ENCODE measurements at regions not wholly inside any gene's neighbourhood (a gene's known extent, or its start where the extent isn't known, plus 50 kb on each side); places are given as distances from the start of the nearest gene placed in this dataset.

- Mint-ChIP-seq H3K9me3 (ENCODE audit: unreplicated experiment) (peaks cover 10% of the 10 kb centered on the region), H3K27ac (ENCODE audit: unreplicated experiment) (no peak overlapping the region), H3K4me3 (ENCODE audit: unreplicated experiment) (no peak overlapping the region), H3K36me3 (ENCODE audit: unreplicated experiment) (no peaks in the 10 kb centered on the region), H3K27me3 (ENCODE audit: unreplicated experiment) (peaks cover 5% of the 10 kb centered on the region), H3K4me1 (ENCODE audit: low read depth, unreplicated experiment) (no peaks in the 10 kb centered on the region)
- TF ChIP-seq, protein P1, sequence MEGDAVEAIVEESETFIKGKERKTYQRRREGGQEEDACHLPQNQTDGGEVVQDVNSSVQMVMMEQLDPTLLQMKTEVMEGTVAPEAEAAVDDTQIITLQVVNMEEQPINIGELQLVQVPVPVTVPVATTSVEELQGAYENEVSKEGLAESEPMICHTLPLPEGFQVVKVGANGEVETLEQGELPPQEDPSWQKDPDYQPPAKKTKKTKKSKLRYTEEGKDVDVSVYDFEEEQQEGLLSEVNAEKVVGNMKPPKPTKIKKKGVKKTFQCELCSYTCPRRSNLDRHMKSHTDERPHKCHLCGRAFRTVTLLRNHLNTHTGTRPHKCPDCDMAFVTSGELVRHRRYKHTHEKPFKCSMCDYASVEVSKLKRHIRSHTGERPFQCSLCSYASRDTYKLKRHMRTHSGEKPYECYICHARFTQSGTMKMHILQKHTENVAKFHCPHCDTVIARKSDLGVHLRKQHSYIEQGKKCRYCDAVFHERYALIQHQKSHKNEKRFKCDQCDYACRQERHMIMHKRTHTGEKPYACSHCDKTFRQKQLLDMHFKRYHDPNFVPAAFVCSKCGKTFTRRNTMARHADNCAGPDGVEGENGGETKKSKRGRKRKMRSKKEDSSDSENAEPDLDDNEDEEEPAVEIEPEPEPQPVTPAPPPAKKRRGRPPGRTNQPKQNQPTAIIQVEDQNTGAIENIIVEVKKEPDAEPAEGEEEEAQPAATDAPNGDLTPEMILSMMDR (IDR thresholded peaks at IDR 0.05; ENCODE audit: partially characterized antibody, unreplicated experiment): no peak
- no peak for DNase-seq
Measured at GRCh38 chr14:104367866-104368750, 211.5 kb upstream of the C14orf180 start.

DNA sequence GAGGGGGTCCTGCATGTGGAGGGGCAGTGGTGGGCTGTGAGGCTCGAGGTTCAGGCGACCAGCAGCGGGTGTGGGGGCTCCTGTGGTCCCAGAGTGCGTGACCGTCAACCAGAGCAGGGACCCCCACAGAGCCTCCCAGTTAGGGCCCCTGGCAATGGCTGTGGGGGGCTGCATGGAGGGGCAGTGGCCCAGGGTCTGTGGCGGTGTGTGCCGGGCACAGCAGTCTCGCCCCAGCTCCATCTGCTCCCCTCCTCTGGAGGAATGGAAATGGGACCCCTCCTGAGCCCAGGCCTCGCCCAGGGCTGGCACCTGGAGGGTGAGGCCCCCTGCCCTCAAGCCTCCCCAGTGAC, 210.8 kb upstream of the C14orf180 start:
- DNase-seq: no peak
- no peak overlapping the region for H3K4me3 Mint-ChIP-seq (ENCODE audit: unreplicated experiment)
- H3K27me3 Mint-ChIP-seq (ENCODE audit: unreplicated experiment): peaks cover 6% of the 10 kb centered on the region
- H3K27ac Mint-ChIP-seq (ENCODE audit: unreplicated experiment): no peak overlapping the region
- no peaks in the 10 kb centered on the region for H3K36me3 Mint-ChIP-seq (ENCODE audit: unreplicated experiment)
- no peaks in the 10 kb centered on the region for H3K4me1 Mint-ChIP-seq (ENCODE audit: low read depth, unreplicated experiment)
- TF ChIP-seq, protein P1 (IDR thresholded peaks at IDR 0.05; ENCODE audit: partially characterized antibody, unreplicated experiment): no peak
- peaks cover 10% of the 10 kb centered on the region for H3K9me3 Mint-ChIP-seq (ENCODE audit: unreplicated experiment)

DNA sequence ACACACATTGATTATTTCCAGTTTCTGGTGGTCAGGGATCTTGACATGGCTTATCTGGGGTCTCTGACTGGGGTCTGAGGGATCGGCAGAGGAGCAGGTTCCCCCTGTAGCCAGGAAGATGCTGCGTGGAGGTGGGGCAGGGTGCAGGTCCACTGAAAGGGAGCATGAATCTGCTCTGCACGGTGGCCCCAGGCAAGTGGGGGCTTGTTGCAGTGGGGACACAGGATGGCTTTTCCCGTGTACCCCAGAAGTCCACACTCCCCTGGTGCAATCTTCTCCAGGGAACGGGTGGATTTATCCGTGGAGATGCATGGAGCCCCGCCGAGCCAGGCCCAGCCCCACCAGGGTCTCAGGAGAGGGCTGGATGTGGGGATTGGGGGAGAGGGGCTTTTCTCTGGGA, 210.4 kb upstream of the C14orf180 start:
- peaks cover 6% of the 10 kb centered on the region for H3K27me3 Mint-ChIP-seq (ENCODE audit: unreplicated experiment)
- peaks cover 10% of the 10 kb centered on the region for H3K9me3 Mint-ChIP-seq (ENCODE audit: unreplicated experiment)
- no peaks in the 10 kb centered on the region for H3K4me1 Mint-ChIP-seq (ENCODE audit: low read depth, unreplicated experiment)
- TF ChIP-seq, protein P1 (IDR thresholded peaks at IDR 0.05; ENCODE audit: partially characterized antibody, unreplicated experiment): no peak
- no peak for DNase-seq
- no peak overlapping the region for H3K27ac Mint-ChIP-seq (ENCODE audit: unreplicated experiment)
- H3K4me3 Mint-ChIP-seq (ENCODE audit: unreplicated experiment): no peak overlapping the region
- no peaks in the 10 kb centered on the region for H3K36me3 Mint-ChIP-seq (ENCODE audit: unreplicated experiment)

GRCh38 chr14:104370256-104370870, 209.2 kb upstream of the C14orf180 start:
- peaks cover 10% of the 10 kb centered on the region for H3K9me3 Mint-ChIP-seq (ENCODE audit: unreplicated experiment)
- no peaks in the 10 kb centered on the region for H3K36me3 Mint-ChIP-seq (ENCODE audit: unreplicated experiment)
- H3K4me1 Mint-ChIP-seq (ENCODE audit: low read depth, unreplicated experiment): no peaks in the 10 kb centered on the region
- TF ChIP-seq, protein P1 (IDR thresholded peaks at IDR 0.05; ENCODE audit: partially characterized antibody, unreplicated experiment): peak; percentile 30
- no peak overlapping the region for H3K4me3 Mint-ChIP-seq (ENCODE audit: unreplicated experiment)
- H3K27me3 Mint-ChIP-seq (ENCODE audit: unreplicated experiment): peaks cover 6% of the 10 kb centered on the region
- H3K27ac Mint-ChIP-seq (ENCODE audit: unreplicated experiment): no peak overlapping the region
- DNase-seq: peak; percentile 44

DNA sequence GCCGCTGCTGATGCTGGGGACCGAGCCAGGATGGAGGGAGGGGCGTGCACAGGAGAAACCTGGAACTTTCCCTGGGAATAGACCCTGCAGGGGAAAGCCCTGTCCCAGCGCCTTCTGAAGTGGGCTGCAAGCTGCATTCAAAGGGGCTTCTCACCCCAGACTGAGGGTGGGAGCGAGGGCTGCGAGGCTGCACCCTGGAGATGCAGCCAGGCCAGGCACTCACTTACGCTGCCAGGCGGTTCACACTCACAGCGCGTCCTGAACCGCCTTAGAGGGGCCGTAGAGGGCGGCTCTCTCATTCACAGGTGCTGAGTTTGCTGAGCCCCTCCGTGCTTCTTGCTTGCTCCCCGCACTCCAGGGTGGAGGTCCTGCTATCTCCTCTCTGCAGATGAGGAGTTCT, 208.5 kb upstream of the C14orf180 start:
- no peak overlapping the region for H3K27ac Mint-ChIP-seq (ENCODE audit: unreplicated experiment)
- TF ChIP-seq, protein P1 (IDR thresholded peaks at IDR 0.05; ENCODE audit: partially characterized antibody, unreplicated experiment): no peak
- H3K4me3 Mint-ChIP-seq (ENCODE audit: unreplicated experiment): no peak overlapping the region
- peaks cover 10% of the 10 kb centered on the region for H3K9me3 Mint-ChIP-seq (ENCODE audit: unreplicated experiment)
- H3K27me3 Mint-ChIP-seq (ENCODE audit: unreplicated experiment): peaks cover 7% of the 10 kb centered on the region
- no peaks in the 10 kb centered on the region for H3K4me1 Mint-ChIP-seq (ENCODE audit: low read depth, unreplicated experiment)
- no peak for DNase-seq
- H3K36me3 Mint-ChIP-seq (ENCODE audit: unreplicated experiment): no peaks in the 10 kb centered on the region

Data from glutamatergic neuron (in vitro differentiated cells).